Mesenchymal stem cell (in vitro differentiated cells and primary cell): ENCODE measurements at regions not wholly inside any gene's neighbourhood (a gene's known extent, or its start where the extent isn't known, plus 50 kb on each side); places are given as distances from the start of the nearest gene placed in this dataset.

ENCODE experiments used
- DNase-seq: peaks from one replicate; pipeline ENCODE4 v3.0.0-alpha.2; 2013
- H2AFZ ChIP-seq: one replicate; pipeline ENCODE4 v1.6.1; 2013; ENCODE audit warnings: low read depth, mild to moderate bottlenecking, control low read depth, inconsistent platforms, low read length, moderate library complexity
- H2AK5ac ChIP-seq: 2 replicates; pipeline ENCODE4 v1.6.1; 2013; ENCODE audit warnings: low read length, moderate library complexity, mild to moderate bottlenecking, inconsistent platforms; ENCODE audit not compliant: severe bottlenecking
- H2BK120ac ChIP-seq: one replicate; pipeline ENCODE4 v1.6.1; 2013; ENCODE audit warnings: low read depth, mild to moderate bottlenecking, inconsistent platforms, low read length, moderate library complexity
- H2BK12ac ChIP-seq, 2 experiments: one replicate each; pipeline ENCODE4 v1.6.1; 2013; ENCODE audit warnings: inconsistent platforms in 2 of 2, low read length in 2 of 2, mild to moderate bottlenecking in 2 of 2, moderate library complexity in 2 of 2, control low read depth in 1 of 2
- H2BK15ac ChIP-seq: one replicate; pipeline ENCODE4 v1.6.1; 2013; ENCODE audit warnings: mild to moderate bottlenecking, low read depth, inconsistent platforms; ENCODE audit not compliant: poor library complexity, severe bottlenecking
- H2BK5ac ChIP-seq: 2 replicates; pipeline ENCODE4 v1.6.1; 2013; ENCODE audit warnings: low read depth, mild to moderate bottlenecking, low read length, control low read depth, inconsistent platforms; ENCODE audit not compliant: poor library complexity, severe bottlenecking
- H3K14ac ChIP-seq, 2 experiments: one replicate each; pipeline ENCODE4 v1.6.1; 2013; ENCODE audit warnings: inconsistent platforms in 2 of 2, low read length in 2 of 2, control low read depth in 1 of 2, mild to moderate bottlenecking in 1 of 2, moderate library complexity in 1 of 2
- H3K18ac ChIP-seq, 2 experiments: one replicate each; pipeline ENCODE4 v1.6.1; 2013; ENCODE audit warnings: inconsistent platforms in 2 of 2, low read length in 2 of 2, control low read depth in 1 of 2, low read depth in 1 of 2, mild to moderate bottlenecking in 1 of 2
- H3K23ac ChIP-seq, 2 experiments: one replicate each; pipeline ENCODE4 v1.6.1; 2013; ENCODE audit warnings: inconsistent platforms in 2 of 2, low read length in 2 of 2, mild to moderate bottlenecking in 2 of 2, moderate library complexity in 2 of 2, control low read depth in 1 of 2
- H3K27ac ChIP-seq: 2 replicates; pipeline ENCODE4 v1.5.1; 2013; ENCODE audit warnings: mild to moderate bottlenecking, moderate library complexity, low read length, control low read depth, inconsistent platforms; ENCODE audit not compliant: poor library complexity, severe bottlenecking
- H3K27me3 ChIP-seq, 2 experiments: 2 replicates each; pipeline versions ENCODE4 v1.6.1 to v1.7.0; 2013; ENCODE audit warnings: low read length in 2 of 2, mild to moderate bottlenecking in 2 of 2, moderate library complexity in 2 of 2, control low read depth in 1 of 2, inconsistent platforms in 1 of 2; ENCODE audit not compliant: control insufficient read depth in 1 of 2, insufficient read depth in 1 of 2
- H3K36me3 ChIP-seq, 2 experiments: 2 replicates each; pipeline versions ENCODE4 v1.6.1 to v1.7.0; 2013; ENCODE audit warnings: low read length in 2 of 2, control low read depth in 1 of 2, inconsistent platforms in 1 of 2, low read depth in 1 of 2, mild to moderate bottlenecking in 1 of 2; ENCODE audit not compliant: insufficient read depth in 2 of 2, control insufficient read depth in 1 of 2
- H3K4ac ChIP-seq, 2 experiments: one replicate each; pipeline ENCODE4 v1.6.1; 2013; ENCODE audit warnings: inconsistent platforms in 2 of 2, low read length in 2 of 2, mild to moderate bottlenecking in 2 of 2, moderate library complexity in 2 of 2, control low read depth in 1 of 2, low read depth in 1 of 2
- H3K4me1 ChIP-seq: 2 replicates; pipeline ENCODE4 v1.6.1; 2013; ENCODE audit warnings: low read depth, low read length, control low read depth; ENCODE audit not compliant: control insufficient read depth, insufficient read depth
- H3K4me2 ChIP-seq: 2 replicates; pipeline ENCODE4 v1.6.1; 2013; ENCODE audit warnings: low read length, mild to moderate bottlenecking, inconsistent platforms; ENCODE audit not compliant: poor library complexity, severe bottlenecking
- H3K4me3 ChIP-seq, 2 experiments: 2 replicates each; pipeline versions ENCODE4 v1.5.1 to v1.7.0; 2013; ENCODE audit warnings: low read length in 2 of 2, mild to moderate bottlenecking in 2 of 2, control low read depth in 1 of 2, low read depth in 1 of 2; ENCODE audit not compliant: insufficient read depth in 1 of 2
- H3K79me1 ChIP-seq: replicated peaks from 2 replicates; pipeline ENCODE4 v1.6.1; 2013; ENCODE audit warnings: mild to moderate bottlenecking, control low read depth, low read length, inconsistent platforms; ENCODE audit not compliant: poor library complexity, severe bottlenecking
- H3K9ac ChIP-seq: 2 replicates; pipeline ENCODE4 v1.7.0; 2013; ENCODE audit warnings: mild to moderate bottlenecking, low read length, moderate library complexity
- H3K9me3 ChIP-seq: 2 replicates; pipeline ENCODE4 v1.7.0; 2013; ENCODE audit warnings: mild to moderate bottlenecking, low read length; ENCODE audit not compliant: control insufficient read depth
- H4K8ac ChIP-seq: one replicate; pipeline ENCODE4 v1.6.1; 2013; ENCODE audit warnings: inconsistent platforms, mild to moderate bottlenecking, low read length, moderate library complexity
- H4K91ac ChIP-seq: one replicate; pipeline ENCODE4 v1.6.1; 2013; ENCODE audit warnings: mild to moderate bottlenecking, low read length, inconsistent platforms
- WGBS: methylation state at CpG from one replicate; pipeline ENCODE4 v1.1.7; 2013; ENCODE audit warnings: mixed read lengths; 5-methylcytosine and 5-hydroxymethylcytosine counted together

- Histone ChIP-seq H3K9ac (no peak overlapping the region), H3K9me3 (no peaks in the 10 kb centered on the region), H2BK12ac (no peak overlapping the region), H3K27me3 (no peaks in the 10 kb centered on the region), H2BK5ac (no peak overlapping the region), H3K79me1 (no peaks in the 10 kb centered on the region), H3K18ac (no peak overlapping the region), H3K14ac (no peak overlapping the region), H3K4me2 (no peak overlapping the region), H2BK120ac (no peak overlapping the region), H3K23ac (no peak overlapping the region), H2BK15ac (no peak overlapping the region), H3K4me3 (no peak overlapping the region), H2AK5ac (no peak overlapping the region), H3K4me1 (peaks cover 7% of the 10 kb centered on the region), H3K36me3 (no peaks in the 10 kb centered on the region), H4K91ac (no peak overlapping the region), H3K27ac (no peak overlapping the region), H3K4ac (no peak overlapping the region), H2AFZ (no peak overlapping the region), H4K8ac (no peak overlapping the region)
- no peak for DNase-seq
- WGBS: 98% methylated on average over 4 of the region's 4 CpGs
Measured at GRCh38 chr13:106095919-106096318, 439.5 kb downstream of the EFNB2 start.

- Histone ChIP-seq H3K79me1 (no peaks in the 10 kb centered on the region), H4K91ac (no peak overlapping the region), H3K4me1 (peaks cover 4% of the 10 kb centered on the region), H4K8ac (no peak overlapping the region), H3K4ac (no peak overlapping the region), H3K4me3 (no peak overlapping the region), H3K27ac (no peak overlapping the region), H3K4me2 (no peak overlapping the region), H3K9me3 (no peaks in the 10 kb centered on the region), H2BK5ac (no peak overlapping the region), H2AFZ (no peak overlapping the region), H3K9ac (no peak overlapping the region), H2BK120ac (no peak overlapping the region), H2BK15ac (no peak overlapping the region), H3K14ac (no peak overlapping the region), H3K36me3 (no peaks in the 10 kb centered on the region), H3K27me3 (no peaks in the 10 kb centered on the region), H2BK12ac (no peak overlapping the region), H3K23ac (no peak overlapping the region), H2AK5ac (no peak overlapping the region), H3K18ac (no peak overlapping the region)
- 93% methylated on average over 4 of the region's 4 CpGs for WGBS
- no peak for DNase-seq
Measured at GRCh38 chr13:106095406-106095805, 440.1 kb downstream of the EFNB2 start.

- H3K18ac ChIP-seq: no peak overlapping the region
- no peak overlapping the region for H4K8ac ChIP-seq
- no peak overlapping the region for H2AK5ac ChIP-seq
- no peak overlapping the region for H4K91ac ChIP-seq
- H3K36me3 ChIP-seq: no peaks in the 10 kb centered on the region
- H2BK15ac ChIP-seq: no peak overlapping the region
- no peak overlapping the region for H3K9ac ChIP-seq
- no peak overlapping the region for H2AFZ ChIP-seq
- H3K23ac ChIP-seq: no peak overlapping the region
- no peak overlapping the region for H2BK120ac ChIP-seq
- 100% methylated on average over 2 of the region's 2 CpGs for WGBS
- H3K4me3 ChIP-seq: no peak overlapping the region
- no peak overlapping the region for H3K4me2 ChIP-seq
- no peaks in the 10 kb centered on the region for H3K9me3 ChIP-seq
- no peak for DNase-seq
- H3K27me3 ChIP-seq: no peaks in the 10 kb centered on the region
- H3K27ac ChIP-seq: no peak overlapping the region
- H3K4me1 ChIP-seq: no peaks in the 10 kb centered on the region
- H3K4ac ChIP-seq: no peak overlapping the region
- no peak overlapping the region for H3K14ac ChIP-seq
- no peak overlapping the region for H2BK12ac ChIP-seq
- no peak overlapping the region for H2BK5ac ChIP-seq
- H3K79me1 ChIP-seq: no peaks in the 10 kb centered on the region
Measured at GRCh38 chr13:106090001-106090400, 445.5 kb downstream of the EFNB2 start.

GRCh38 chr13:106089261-106089980 lies 446.0 kb downstream of the EFNB2 start:
- Histone ChIP-seq H3K14ac (no peak overlapping the region), H2BK5ac (no peak overlapping the region), H4K8ac (no peak overlapping the region), H3K18ac (no peak overlapping the region), H3K36me3 (no peaks in the 10 kb centered on the region), H3K4me3 (no peak overlapping the region), H2AFZ (no peak overlapping the region), H3K4me2 (no peak overlapping the region), H3K27ac (no peak overlapping the region), H2BK12ac (no peak overlapping the region), H3K23ac (no peak overlapping the region), H3K79me1 (no peaks in the 10 kb centered on the region), H3K9ac (no peak overlapping the region), H2AK5ac (no peak overlapping the region), H3K4ac (no peak overlapping the region), H4K91ac (no peak overlapping the region), H3K27me3 (no peaks in the 10 kb centered on the region), H2BK120ac (no peak overlapping the region), H2BK15ac (no peak overlapping the region), H3K9me3 (no peaks in the 10 kb centered on the region), H3K4me1 (no peaks in the 10 kb centered on the region)
- 93% methylated on average over 8 of the region's 8 CpGs for WGBS
- DNase-seq: no peak
